HepG2 (cell line): ENCODE measurements at regions not wholly inside any gene's neighbourhood (a gene's known extent, or its start where the extent isn't known, plus 50 kb on each side); places are given as distances from the start of the nearest gene placed in this dataset.

Experiments used
- ATAC-seq: fragments of 200-7000 bp; cut with Tn5 transposase; 3 replicates; pipeline ENCODE4 v1.9.1; 2020; ENCODE audit warnings: mild to moderate bottlenecking, moderate library complexity
- BruUV-seq: library from RNA; stranded (reverse); fragments of 400-500 nt; replicated peaks from 2 replicates; lab custom pipeline; 2021; lab: Mats Ljungman, UMichigan
- CTCF ChIA-PET: fragments of 300-600 bp; formaldehyde crosslinking; extraction: SDS; loops from one replicate; lab custom pipeline; 2021; ENCODE audit warnings: low total read pairs, inconsistent platforms, low intra/inter-chr PET ratio; lab: Yijun Ruan, JAX
- POLR2A ChIA-PET: fragments of 350-600 bp; sonication (Branson Sonifier 250); formaldehyde crosslinking; loops from one replicate; lab custom pipeline; 2020; ENCODE audit warnings: antibody characterized with exemption, inconsistent platforms; lab: Yijun Ruan, JAX
- DNase-seq: peaks from one replicate; pipeline ENCODE4 v3.0.0-alpha.2; 2015; ENCODE audit warnings: low spot score
- FAIRE-seq: peaks from 3 replicates; lab custom pipeline; 2011; peaks lifted over from hg19 to GRCh38; lab: Jason Lieb, UNC
- H2AFZ ChIP-seq: one replicate; pipeline ENCODE4 v1.6.1; 2011; ENCODE audit warnings: low read length, inconsistent platforms
- H3K27ac ChIP-seq: fragments of 300-600 bp; 3 replicates; pipeline ENCODE4 v1.8.0; 2011; ENCODE audit warnings: mixed run types, mild to moderate bottlenecking, mixed read lengths, low read length, inconsistent platforms; ENCODE audit not compliant: insufficient read depth; ENCODE audit errors: extremely low read length
- H3K27me3 ChIP-seq, 2 experiments: fragments of 200-600 bp in 1 of 2; 2 replicates in 1 of 2; 3 replicates in 1 of 2; pipeline versions ENCODE4 v1.6.0 to v1.8.0; 2011; ENCODE audit warnings: low read length in 2 of 2, mild to moderate bottlenecking in 2 of 2, moderate library complexity in 2 of 2, inconsistent platforms in 1 of 2; ENCODE audit not compliant: insufficient read depth in 2 of 2, control insufficient read depth in 1 of 2
- H3K36me3 ChIP-seq, 2 experiments: fragments of 200-600 bp in 1 of 2; replicated peaks in 1 of 2; 2 replicates in 1 of 2; 3 replicates in 1 of 2; pipeline versions ENCODE4 v1.5.1 to v1.8.0; 2011; ENCODE audit warnings: low read length in 2 of 2, inconsistent platforms in 1 of 2; ENCODE audit not compliant: insufficient read depth in 2 of 2, control insufficient read depth in 1 of 2
- H3K4me1 ChIP-seq: 2 replicates; pipeline ENCODE4 v1.5.1; 2012; ENCODE audit warnings: low read length, inconsistent platforms; ENCODE audit not compliant: insufficient read depth
- H3K4me2 ChIP-seq: 2 replicates; pipeline ENCODE4 v1.6.0; 2011; ENCODE audit warnings: low read depth, low read length, inconsistent platforms
- H3K4me3 ChIP-seq, 3 experiments: fragments of 200-600 bp in 1 of 3; sonication (generic), shearing (Covaris generic) in 1 of 3; replicated peaks in 1 of 3; 2 replicates each; pipeline ENCODE4 v1.5.1; 2011 to 2016; ENCODE audit warnings: low read length in 3 of 3, inconsistent platforms in 2 of 3, low read depth in 2 of 3, mild to moderate bottlenecking in 2 of 3, control low read depth in 1 of 3, mixed read lengths in 1 of 3; ENCODE audit not compliant: insufficient read depth in 1 of 3
- H3K79me2 ChIP-seq: one replicate; pipeline ENCODE4 v1.6.1; 2011; ENCODE audit warnings: low read length, inconsistent platforms; ENCODE audit not compliant: insufficient read depth
- H3K9ac ChIP-seq: 2 replicates; pipeline ENCODE4 v1.6.0; 2011; ENCODE audit warnings: mild to moderate bottlenecking, low read depth, low read length, inconsistent platforms; ENCODE audit not compliant: insufficient read depth
- H3K9me3 ChIP-seq: 2 replicates; pipeline ENCODE4 v1.5.1; 2012; ENCODE audit warnings: mild to moderate bottlenecking, low read length
- H4K20me1 ChIP-seq: 2 replicates; pipeline ENCODE4 v1.6.0; 2011; ENCODE audit warnings: inconsistent platforms, mild to moderate bottlenecking, low read length, moderate library complexity; ENCODE audit not compliant: insufficient read depth
- ARNTL ChIP-seq: sonication (generic); formaldehyde crosslinking; IDR thresholded peaks from 2 replicates; pipeline ENCODE4 v1.4.0; 2020; ENCODE audit warnings: mild to moderate bottlenecking, missing genetic modification reagents
- ERF ChIP-seq: IDR thresholded peaks from 2 replicates; pipeline ENCODE4 v1.6.1; 2018; ENCODE audit warnings: missing biosample characterization, missing genetic modification reagents
- MIER3 ChIP-seq: IDR thresholded peaks from 2 replicates; pipeline ENCODE4 v1.6.1; 2016; ENCODE audit warnings: missing compliant biosample characterization, borderline replicate concordance
- NFE2 ChIP-seq: sonication (generic); formaldehyde crosslinking; IDR thresholded peaks from 2 replicates; pipeline ENCODE4 v1.4.0; 2020; ENCODE audit warnings: missing genetic modification reagents
- PAWR ChIP-seq: sonication (generic); formaldehyde crosslinking; IDR thresholded peaks from 2 replicates; pipeline ENCODE4 v1.4.0; 2020; ENCODE audit warnings: missing genetic modification reagents, mild to moderate bottlenecking, borderline replicate concordance
- SP4 ChIP-seq: sonication (generic); formaldehyde crosslinking; IDR thresholded peaks from 2 replicates; pipeline ENCODE4 v1.8.1; 2023; ENCODE audit warnings: mild to moderate bottlenecking, missing genetic modification reagents
- SRY ChIP-seq: sonication (generic); formaldehyde crosslinking; IDR thresholded peaks from 2 replicates; pipeline ENCODE4 v1.8.0; 2022; ENCODE audit warnings: mild to moderate bottlenecking, missing genetic modification reagents
- TBX2 ChIP-seq: sonication (generic); formaldehyde crosslinking; IDR thresholded peaks from 2 replicates; pipeline ENCODE4 v1.5.0; 2020; ENCODE audit warnings: missing genetic modification reagents, mild to moderate bottlenecking, borderline replicate concordance
- ZBTB25 ChIP-seq: IDR thresholded peaks from 2 replicates; pipeline ENCODE4 v1.6.1; 2018; ENCODE audit warnings: missing genetic modification reagents
- ZNF180 ChIP-seq: sonication (generic); formaldehyde crosslinking; IDR thresholded peaks from 2 replicates; pipeline ENCODE4 v1.4.0; 2020; ENCODE audit warnings: low read depth, missing genetic modification reagents, borderline replicate concordance
- ZNF792 ChIP-seq: IDR thresholded peaks from 2 replicates; pipeline ENCODE4 v1.6.1; 2016
- ZSCAN20 ChIP-seq: sonication (generic); formaldehyde crosslinking; IDR thresholded peaks from 2 replicates; pipeline ENCODE4 v1.4.0; 2020; ENCODE audit warnings: missing genetic modification reagents, mild to moderate bottlenecking, borderline replicate concordance
- WGBS: methylation state at CpG from one replicate; pipeline ENCODE4 v1.1.6; 2017; ENCODE audit warnings: low lambda C conversion rate; 5-methylcytosine and 5-hydroxymethylcytosine counted together
- in situ Hi-C: cut with HindIII; loops from 2 replicates; pipeline ENCODE4 v1.10.0; 2017; ENCODE audit warnings: low pct_unique_long_range_greater_than_20kb; ENCODE audit not compliant: extremely low pct_ligation_motif_present
- intact Hi-C: fragments of 100-400 bp; cut with micrococcal nuclease; formaldehyde crosslinking; loops from one replicate; pipeline ENCODE4 v1.10.0; 2022; ENCODE audit not compliant: unreplicated experiment
- TF ChIP-seq, protein P1 (sequence below): sonication (generic); formaldehyde crosslinking; IDR thresholded peaks from 2 replicates; pipeline ENCODE4 v1.5.0; 2020; ENCODE audit warnings: mild to moderate bottlenecking, missing genetic modification reagents, borderline replicate concordance
- TF ChIP-seq, protein P2 (sequence below): sonication (generic); formaldehyde crosslinking; IDR thresholded peaks from 2 replicates; pipeline ENCODE4 v1.4.0; 2020; ENCODE audit warnings: missing genetic modification reagents

- no peak overlapping the region for H2AFZ ChIP-seq
- H3K4me1 ChIP-seq, result no peaks in the 10 kb centered on the region
- ATAC-seq, result no peak
- no peak overlapping the region for H3K4me2 ChIP-seq
- H4K20me1 ChIP-seq, result no peaks in the 10 kb centered on the region
- H3K9me3 ChIP-seq, result no peaks in the 10 kb centered on the region
- CTCF ChIA-PET, result no interaction called here
- no peak overlapping the region for H3K4me3 ChIP-seq
- intact Hi-C loops (no loop called here), in situ Hi-C loops (no loop called here)
- BruUV-seq, result no TSS peak
- no peaks in the 10 kb centered on the region for H3K79me2 ChIP-seq
- no peak for DNase-seq
- H3K27ac ChIP-seq, result no peak overlapping the region
- H3K27me3 ChIP-seq, result no peaks in the 10 kb centered on the region
- no peak for FAIRE-seq
- no peak for TF ChIP-seq ZNF180 (CRISPR knock-in tag)
- no peak for TF ChIP-seq SP4 (CRISPR knock-in tag)
- TF ChIP-seq ZNF792 (CRISPR knock-in tag), result no peak
- TF ChIP-seq PAWR, result no peak
- TF ChIP-seq NFE2 (CRISPR knock-in tag), result no peak
- no peak for TF ChIP-seq ZSCAN20 (CRISPR knock-in tag)
- no peak for TF ChIP-seq ARNTL (CRISPR knock-in tag)
- TF ChIP-seq, protein P1, sequence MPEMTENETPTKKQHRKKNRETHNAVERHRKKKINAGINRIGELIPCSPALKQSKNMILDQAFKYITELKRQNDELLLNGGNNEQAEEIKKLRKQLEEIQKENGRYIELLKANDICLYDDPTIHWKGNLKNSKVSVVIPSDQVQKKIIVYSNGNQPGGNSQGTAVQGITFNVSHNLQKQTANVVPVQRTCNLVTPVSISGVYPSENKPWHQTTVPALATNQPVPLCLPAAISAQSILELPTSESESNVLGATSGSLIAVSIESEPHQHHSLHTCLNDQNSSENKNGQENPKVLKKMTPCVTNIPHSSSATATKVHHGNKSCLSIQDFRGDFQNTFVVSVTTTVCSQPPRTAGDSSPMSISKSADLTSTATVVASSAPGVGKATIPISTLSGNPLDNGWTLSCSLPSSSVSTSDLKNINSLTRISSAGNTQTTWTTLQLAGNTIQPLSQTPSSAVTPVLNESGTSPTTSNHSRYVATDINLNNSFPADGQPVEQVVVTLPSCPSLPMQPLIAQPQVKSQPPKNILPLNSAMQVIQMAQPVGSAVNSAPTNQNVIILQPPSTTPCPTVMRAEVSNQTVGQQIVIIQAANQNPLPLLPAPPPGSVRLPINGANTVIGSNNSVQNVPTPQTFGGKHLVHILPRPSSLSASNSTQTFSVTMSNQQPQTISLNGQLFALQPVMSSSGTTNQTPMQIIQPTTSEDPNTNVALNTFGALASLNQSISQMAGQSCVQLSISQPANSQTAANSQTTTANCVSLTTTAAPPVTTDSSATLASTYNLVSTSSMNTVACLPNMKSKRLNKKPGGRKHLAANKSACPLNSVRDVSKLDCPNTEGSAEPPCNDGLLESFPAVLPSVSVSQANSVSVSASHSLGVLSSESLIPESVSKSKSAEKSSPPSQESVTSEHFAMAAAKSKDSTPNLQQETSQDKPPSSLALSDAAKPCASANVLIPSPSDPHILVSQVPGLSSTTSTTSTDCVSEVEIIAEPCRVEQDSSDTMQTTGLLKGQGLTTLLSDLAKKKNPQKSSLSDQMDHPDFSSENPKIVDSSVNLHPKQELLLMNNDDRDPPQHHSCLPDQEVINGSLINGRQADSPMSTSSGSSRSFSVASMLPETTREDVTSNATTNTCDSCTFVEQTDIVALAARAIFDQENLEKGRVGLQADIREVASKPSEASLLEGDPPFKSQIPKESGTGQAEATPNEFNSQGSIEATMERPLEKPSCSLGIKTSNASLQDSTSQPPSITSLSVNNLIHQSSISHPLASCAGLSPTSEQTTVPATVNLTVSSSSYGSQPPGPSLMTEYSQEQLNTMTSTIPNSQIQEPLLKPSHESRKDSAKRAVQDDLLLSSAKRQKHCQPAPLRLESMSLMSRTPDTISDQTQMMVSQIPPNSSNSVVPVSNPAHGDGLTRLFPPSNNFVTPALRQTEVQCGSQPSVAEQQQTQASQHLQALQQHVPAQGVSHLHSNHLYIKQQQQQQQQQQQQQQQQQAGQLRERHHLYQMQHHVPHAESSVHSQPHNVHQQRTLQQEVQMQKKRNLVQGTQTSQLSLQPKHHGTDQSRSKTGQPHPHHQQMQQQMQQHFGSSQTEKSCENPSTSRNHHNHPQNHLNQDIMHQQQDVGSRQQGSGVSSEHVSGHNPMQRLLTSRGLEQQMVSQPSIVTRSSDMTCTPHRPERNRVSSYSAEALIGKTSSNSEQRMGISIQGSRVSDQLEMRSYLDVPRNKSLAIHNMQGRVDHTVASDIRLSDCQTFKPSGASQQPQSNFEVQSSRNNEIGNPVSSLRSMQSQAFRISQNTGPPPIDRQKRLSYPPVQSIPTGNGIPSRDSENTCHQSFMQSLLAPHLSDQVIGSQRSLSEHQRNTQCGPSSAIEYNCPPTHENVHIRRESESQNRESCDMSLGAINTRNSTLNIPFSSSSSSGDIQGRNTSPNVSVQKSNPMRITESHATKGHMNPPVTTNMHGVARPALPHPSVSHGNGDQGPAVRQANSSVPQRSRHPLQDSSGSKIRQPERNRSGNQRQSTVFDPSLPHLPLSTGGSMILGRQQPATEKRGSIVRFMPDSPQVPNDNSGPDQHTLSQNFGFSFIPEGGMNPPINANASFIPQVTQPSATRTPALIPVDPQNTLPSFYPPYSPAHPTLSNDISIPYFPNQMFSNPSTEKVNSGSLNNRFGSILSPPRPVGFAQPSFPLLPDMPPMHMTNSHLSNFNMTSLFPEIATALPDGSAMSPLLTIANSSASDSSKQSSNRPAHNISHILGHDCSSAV (CRISPR knock-in tag), result no peak
- TF ChIP-seq ERF (CRISPR knock-in tag), result no peak
- TF ChIP-seq MIER3 (CRISPR knock-in tag), result no peak
- TF ChIP-seq TBX2 (CRISPR knock-in tag), result no peak
- TF ChIP-seq, protein P2, sequence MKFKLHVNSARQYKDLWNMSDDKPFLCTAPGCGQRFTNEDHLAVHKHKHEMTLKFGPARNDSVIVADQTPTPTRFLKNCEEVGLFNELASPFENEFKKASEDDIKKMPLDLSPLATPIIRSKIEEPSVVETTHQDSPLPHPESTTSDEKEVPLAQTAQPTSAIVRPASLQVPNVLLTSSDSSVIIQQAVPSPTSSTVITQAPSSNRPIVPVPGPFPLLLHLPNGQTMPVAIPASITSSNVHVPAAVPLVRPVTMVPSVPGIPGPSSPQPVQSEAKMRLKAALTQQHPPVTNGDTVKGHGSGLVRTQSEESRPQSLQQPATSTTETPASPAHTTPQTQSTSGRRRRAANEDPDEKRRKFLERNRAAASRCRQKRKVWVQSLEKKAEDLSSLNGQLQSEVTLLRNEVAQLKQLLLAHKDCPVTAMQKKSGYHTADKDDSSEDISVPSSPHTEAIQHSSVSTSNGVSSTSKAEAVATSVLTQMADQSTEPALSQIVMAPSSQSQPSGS (CRISPR knock-in tag), result no peak
- no peak for TF ChIP-seq ZBTB25 (CRISPR knock-in tag)
- TF ChIP-seq SRY (CRISPR knock-in tag), result no peak
- POLR2A ChIA-PET, result no interaction called here
- no peak overlapping the region for H3K9ac ChIP-seq
- H3K36me3 ChIP-seq, result no peaks in the 10 kb centered on the region
- 0% methylated on average over 1 of the region's 1 CpG for WGBS
Measured at GRCh38 chrX:117038918-117039440, 576.2 kb upstream of the CT83 start.
